Activated naive CD4-positive, alpha-beta T cell (primary cell): ENCODE measurements at regions not wholly inside any gene's neighbourhood (a gene's known extent, or its start where the extent isn't known, plus 50 kb on each side); places are given as distances from the start of the nearest gene placed in this dataset.

ENCODE experiments used
- DNase-seq, 4 experiments: peaks; one replicate each; lab custom pipeline; 2025; lab: John Stamatoyannopoulos, UW

GRCh38 chr15:70277556-70277955 lies 179.8 kb upstream of the TLE3 start:
- no peak for DNase-seq

- DNase-seq: no peak
Measured at GRCh38 chr15:70276401-70276800, 178.7 kb upstream of the TLE3 start.

DNA sequence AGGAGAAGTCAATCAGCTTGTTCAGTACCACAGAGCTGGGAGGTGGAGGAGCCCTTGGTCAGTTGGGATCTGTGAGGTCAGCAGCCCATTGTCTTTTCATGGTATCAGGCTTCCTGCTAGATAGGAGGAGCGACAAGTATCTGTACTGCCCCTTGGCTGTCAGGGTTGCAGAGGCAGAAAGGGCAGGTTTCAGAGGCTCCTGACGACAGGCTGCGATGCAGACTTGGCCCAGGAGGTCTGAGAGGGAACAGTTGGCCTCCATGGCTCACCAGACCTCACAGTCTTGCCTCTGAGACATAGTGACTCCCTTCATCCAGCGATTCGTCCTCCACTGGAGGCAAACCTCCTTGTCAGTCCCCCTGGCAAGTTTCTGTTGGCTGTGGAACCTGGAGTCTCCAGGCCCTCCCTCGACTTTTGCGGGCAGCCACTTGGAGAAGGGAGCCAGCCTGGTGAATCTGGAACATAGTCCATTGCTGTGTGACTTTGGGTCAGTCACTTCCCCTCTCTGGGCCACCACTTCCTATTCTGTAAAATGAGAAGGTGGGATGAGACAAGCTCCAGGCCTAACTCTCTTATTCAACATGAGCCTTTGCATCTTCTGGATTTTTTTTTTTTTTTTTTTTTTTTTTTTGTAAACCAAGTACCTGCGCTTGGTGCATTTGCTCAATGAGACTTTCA lies 177.9 kb upstream of the TLE3 start:
- DNase-seq: no peak

DNA sequence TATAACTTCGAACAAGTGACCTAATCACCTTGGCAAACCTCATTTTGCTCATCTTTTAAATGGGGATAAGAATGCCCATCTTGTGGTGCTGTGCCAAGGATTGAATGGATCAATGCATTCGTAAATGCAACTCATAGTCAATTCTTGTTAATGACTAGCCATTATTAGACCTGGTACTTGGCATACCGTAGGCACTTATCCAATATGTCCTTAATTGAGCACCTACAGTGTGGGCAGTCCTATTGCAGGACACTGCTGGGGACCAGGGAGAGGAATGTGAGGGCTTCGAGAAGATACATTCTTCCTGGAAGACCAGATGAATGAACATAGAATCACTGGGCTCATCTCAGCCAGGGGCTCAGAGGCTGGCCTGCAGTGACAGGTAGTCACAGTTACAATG lies 177.2 kb upstream of the TLE3 start:
- no peak for DNase-seq

DNA sequence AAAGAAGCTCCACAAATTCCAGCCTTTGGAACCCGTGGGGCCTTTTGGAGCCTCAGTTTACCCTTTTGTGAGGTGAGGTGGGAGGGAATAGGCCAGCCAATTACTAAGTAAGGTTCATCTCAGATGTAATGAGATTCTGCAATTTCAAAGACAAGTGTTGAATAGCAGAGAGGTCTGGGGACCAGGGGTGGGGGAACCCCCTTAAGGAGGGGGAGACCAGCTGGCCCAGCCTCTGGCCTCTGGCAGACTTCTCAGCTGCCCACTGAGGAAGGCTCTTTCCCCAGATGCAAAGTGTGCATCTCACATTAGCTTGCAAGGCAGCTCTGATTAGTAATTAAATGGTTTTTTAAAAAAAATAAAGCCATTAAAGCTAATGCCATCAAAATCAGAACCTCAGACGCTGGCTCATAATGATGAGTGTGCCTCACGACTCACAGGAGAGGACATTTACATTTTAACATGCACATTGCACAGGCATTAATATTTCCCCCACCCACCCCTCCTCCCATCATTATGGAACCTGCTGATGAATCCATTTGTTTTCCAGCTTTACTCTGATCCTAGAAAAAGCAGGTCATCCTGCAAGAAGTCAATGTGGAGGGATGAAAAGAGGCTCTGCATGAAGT lies 176.7 kb upstream of the TLE3 start:
- no peak for DNase-seq

GRCh38 chr15:70273808-70274207 lies 176.1 kb upstream of the TLE3 start:
- DNase-seq: no peak

GRCh38 chr15:70272565-70273355 lies 175.0 kb upstream of the TLE3 start:
- DNase-seq: no peak

- DNase-seq: no peak
Measured at GRCh38 chr15:70271422-70272088, 173.8 kb upstream of the TLE3 start.

- no peak for DNase-seq
Measured at GRCh38 chr15:70270752-70271111, 173.0 kb upstream of the TLE3 start.

DNA sequence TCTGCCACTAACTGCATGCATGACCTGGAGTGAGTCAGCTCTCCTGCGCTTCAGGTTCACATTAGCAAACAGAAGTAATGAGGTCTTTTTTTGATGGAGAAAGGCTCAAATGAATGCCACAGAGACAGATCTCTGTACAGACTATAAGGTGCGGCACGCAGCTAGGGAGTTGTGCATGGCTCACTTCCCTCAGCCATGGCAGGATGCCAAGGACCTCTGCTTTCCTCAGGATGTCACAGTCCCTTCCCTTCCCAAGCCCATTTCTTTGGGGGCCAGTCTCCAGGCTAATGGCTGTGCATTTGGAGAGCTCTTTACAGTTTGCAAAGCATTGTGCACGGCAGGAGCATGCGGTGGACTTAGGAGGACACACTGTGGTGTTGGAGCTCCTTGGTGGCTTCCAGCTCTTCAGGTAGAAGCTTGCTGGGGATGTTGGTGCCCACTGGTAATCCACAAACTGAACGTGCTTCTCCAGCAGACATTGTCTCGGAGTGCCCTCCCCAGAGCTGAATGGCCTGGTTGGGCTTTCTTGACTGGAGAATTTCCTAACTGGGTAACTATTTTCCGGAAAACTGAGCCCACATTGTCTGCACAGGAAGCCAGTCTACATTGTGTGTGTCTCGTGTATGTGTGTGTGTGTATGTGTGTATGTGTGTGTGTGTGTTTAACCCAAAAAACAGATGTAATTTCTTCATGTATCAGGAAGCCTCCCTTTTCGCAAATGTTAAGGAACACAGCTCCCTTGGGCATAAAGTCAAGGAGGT lies 172.5 kb upstream of the TLE3 start:
- DNase-seq: no peak

GRCh38 chr15:70269311-70269911 lies 171.7 kb upstream of the TLE3 start:
- no peak for DNase-seq

- DNase-seq: no peak
Measured at GRCh38 chr15:70268698-70269251, 171.1 kb upstream of the TLE3 start.

- no peak for DNase-seq
Measured at GRCh38 chr15:70267879-70268278, 170.2 kb upstream of the TLE3 start.

- DNase-seq: no peak
Measured at GRCh38 chr15:70267306-70267705, 169.6 kb upstream of the TLE3 start.

DNA sequence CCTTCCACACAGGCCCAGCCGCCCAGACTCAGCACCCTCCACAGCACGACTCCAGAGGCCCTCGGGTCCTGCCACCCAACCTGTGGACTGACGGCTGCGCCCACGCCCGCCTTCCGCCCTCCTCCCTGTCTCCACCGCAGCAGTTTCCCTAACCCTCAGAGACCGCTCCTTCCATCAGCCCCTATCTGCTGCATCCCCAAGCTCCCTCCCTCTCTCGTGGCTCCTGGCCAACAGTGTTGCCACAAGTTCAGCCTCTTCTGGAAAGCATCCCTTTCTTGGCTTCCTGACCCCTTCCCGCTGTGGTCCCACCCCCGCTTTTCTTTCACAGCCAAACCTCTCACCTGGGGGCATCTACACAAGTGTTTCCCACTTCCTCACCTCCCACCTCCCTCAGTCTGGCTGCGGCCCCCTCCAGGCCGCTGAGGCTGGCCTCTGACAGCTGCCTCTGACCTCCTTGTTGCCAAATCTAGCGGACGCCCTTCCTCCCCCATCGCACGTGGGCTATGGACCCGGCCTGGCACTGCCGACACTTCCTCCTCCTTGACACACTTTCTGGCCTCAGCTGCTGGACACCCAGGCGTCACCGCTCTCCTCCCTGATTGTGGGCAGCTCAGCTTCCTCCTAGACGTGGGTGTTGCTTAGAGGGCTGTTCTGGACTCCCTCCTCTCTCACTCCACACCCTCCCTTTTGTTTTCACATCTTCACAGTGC lies 168.8 kb upstream of the TLE3 start:
- DNase-seq: no peak

- DNase-seq: no peak
Measured at GRCh38 chr15:70265986-70266385, 168.3 kb upstream of the TLE3 start.

DNA sequence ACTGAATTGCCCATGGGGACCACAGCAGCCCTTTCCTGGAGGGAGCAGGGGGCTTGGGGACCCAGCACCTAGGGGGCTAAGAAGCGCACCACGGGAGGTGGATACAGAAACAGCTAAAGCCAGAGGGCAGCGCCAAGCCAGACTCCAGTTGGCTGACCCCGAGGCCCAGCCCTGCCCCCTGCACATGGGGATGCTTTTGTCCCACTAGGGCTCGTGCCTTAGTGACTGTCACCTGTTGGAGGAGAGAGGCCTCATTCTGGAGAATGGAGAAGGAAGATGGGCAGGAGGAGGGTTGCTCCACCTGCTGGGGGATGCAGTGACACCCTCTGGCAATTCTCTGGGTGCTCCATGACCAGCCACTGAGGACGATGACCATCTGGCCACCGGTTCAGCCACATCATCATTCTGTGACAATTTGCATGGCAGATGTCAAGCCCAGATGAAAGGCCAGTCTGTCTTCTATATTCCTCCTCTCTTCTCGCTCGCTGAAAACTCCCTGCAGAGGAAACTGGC lies 167.8 kb upstream of the TLE3 start:
- no peak for DNase-seq

DNA sequence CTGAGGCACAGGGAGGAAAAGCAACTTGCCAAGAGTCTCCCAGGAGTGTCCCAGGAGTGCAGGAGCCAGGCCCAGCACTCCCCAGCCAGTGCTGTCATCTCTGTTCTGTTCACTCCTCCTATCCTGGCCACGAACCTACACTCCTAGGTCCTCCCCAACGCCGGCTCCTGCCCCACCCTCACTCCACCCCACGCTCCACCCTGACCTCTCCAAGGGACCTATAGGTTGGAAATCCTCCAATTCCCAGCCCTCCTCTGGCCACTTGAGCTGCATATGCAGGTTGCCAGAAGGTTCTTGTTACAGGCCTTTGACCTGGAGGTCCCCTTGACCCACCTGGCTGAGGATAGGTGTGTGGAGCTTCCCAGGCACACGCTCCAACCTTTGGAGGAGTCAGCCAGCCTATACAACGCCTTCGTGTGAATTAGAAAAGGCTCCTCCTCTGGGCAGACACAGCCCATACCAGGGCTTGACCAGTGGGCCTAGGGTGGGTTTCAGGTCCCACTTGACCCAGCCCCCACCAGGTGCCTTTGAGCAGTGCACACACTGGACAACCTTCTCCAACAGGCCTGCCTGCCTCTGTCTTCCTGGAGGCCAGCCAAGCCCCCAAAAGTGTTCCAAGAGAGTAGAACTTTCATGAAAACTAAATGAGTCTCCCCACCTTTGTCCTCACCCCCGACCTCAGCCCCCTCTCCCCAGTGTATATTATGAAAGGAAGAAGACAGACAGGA lies 167.2 kb upstream of the TLE3 start:
- no peak for DNase-seq

DNA sequence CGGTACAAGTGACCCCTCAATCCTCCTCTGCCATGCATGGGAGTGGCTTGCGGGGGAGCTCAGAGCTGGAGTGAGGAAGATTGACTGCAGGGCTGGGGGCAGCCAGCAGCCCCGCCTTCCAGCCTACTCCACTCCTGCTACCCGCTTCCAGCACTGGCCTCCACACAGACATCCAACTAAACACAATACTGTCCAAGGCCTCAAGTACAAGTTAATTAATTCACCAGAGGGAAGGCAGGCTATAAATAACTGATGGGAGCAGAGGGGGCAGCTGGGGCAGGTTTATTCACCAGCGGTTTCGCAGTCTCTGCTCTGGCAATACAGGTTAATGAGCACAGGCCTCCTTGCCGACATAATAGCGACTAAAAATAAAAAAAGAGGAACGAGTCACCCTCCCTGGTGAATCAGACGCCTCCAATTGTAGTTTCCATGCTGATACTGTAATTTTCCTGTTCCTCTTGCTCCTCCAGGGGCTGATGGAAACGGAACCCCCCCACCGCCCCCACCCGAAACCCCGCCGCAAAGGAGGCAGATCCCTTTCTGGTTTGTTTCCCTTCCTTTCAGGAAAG lies 166.4 kb upstream of the TLE3 start:
- no peak for DNase-seq
